HG03066 (cell line): ENCODE measurements at regions not wholly inside any gene's neighbourhood (a gene's known extent, or its start where the extent isn't known, plus 50 kb on each side); places are given as distances from the start of the nearest gene placed in this dataset.
"Not testable (repeated sequence)": the region's sequence is repeated elsewhere in the genome, so short reads cannot be mapped to it uniquely, and the experiment has no call there.

Experiments used
- ATAC-seq: cut with Tn5 transposase; IDR thresholded peaks from one replicate; pipeline ENCODE4 v1.9.1; 2021; ENCODE audit warnings: low read depth; ENCODE audit not compliant: unreplicated experiment

- ATAC-seq = no peak
These were observed 107.7 kb downstream of the SEPTIN7 start for GRCh38 chr7:35908331-35909216.

- ATAC-seq = no peak
These were observed 109.1 kb downstream of the SEPTIN7 start for GRCh38 chr7:35909870-35910357.

- ATAC-seq = not testable (repeated sequence)
These were observed 109.8 kb downstream of the SEPTIN7 start for GRCh38 chr7:35910621-35911020.

- not testable (repeated sequence) for ATAC-seq
These were observed 112.5 kb downstream of the SEPTIN7 start for GRCh38 chr7:35913350-35913749.

- ATAC-seq = not testable (repeated sequence)
These were observed 113.4 kb downstream of the SEPTIN7 start for GRCh38 chr7:35914214-35914613.

- not testable (repeated sequence) for ATAC-seq
These were observed 114.5 kb downstream of the SEPTIN7 start for GRCh38 chr7:35915247-35915955.

DNA sequence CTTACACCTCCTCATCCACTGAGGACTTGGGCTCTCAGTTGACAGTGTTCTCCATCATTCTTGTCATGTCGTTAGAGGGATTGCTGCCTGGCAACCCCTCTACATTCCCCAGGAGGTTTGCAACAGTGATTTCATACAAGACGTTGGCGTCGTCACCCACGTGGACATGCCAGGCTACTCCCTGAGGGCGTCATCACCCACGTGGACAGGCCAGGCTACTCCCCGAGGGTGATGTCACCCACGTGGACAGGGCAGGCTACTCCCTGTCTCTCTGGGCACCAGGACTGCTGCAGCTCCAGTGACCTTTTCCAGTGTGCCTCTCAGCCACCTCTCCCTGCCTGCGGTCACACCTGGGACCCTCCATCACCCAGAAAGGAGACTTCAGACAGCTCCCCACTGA, 117.4 kb downstream of the SEPTIN7 start:
- not testable (repeated sequence) for ATAC-seq

- ATAC-seq = peak; percentile 67
These were observed 118.8 kb downstream of the SEPTIN7 start for GRCh38 chr7:35919607-35920006.

- ATAC-seq = not testable (repeated sequence)
These were observed 120.5 kb downstream of the SEPTIN7 start for GRCh38 chr7:35921338-35921737.

DNA sequence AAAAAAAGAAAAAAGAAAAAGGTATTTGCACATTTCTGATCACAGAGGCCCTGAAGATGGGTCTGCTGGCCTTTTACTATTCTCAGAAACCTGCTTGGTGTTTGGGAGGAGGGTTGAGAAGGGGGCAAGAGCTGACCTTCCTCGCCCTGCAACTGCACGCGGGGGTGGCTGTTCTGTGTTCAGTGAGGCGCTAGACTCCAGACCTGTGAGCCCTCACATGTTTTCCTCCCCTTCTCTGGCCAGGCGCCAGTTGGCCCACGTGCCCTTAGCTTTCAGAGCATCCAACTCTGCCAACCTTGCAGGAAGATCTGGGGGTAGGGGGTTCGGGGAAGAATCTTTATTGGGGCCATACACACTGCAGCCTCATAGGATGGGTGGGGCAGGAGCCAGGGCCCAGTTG, 123.8 kb downstream of the SEPTIN7 start:
- ATAC-seq = not testable (repeated sequence)

DNA sequence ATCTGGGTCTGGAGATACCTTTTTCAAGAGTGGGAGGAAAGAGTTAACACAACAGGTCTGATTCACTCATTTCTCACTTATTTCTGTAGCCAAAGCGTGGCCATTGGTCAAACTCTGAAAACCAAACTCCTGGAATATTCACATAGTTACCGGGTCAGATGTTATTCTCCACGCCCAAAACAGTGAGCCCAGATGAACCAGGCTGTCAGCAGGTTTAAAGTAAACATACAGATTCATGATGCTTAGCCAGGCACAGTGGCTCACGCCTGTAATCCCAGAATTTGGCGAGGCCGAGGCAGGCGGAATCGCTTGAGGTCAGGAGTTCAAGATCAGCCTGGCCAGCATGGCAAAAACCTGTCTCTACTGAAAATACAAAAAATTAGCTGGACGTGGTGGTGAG, 126.1 kb downstream of the SEPTIN7 start:
- not testable (repeated sequence) for ATAC-seq

DNA sequence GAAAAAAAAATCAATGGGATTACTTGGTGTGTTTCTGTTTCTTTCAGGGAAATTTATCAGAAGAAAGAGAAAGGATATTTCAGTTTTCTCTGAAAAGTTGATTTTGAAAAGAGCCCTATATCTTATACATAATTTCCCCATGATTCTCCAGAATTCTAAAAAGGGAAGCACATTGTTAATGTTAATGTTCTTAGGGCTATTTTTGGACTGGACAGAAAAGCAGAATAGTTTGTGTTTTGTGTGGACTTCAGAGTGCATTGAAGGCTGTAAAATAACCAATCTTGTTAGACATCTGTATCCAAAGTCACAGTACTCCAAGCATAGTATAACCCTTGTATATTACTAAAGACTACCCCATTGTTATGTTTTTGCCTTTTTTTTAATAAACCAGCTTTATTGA, 130.3 kb downstream of the SEPTIN7 start:
- ATAC-seq = not testable (repeated sequence)

DNA sequence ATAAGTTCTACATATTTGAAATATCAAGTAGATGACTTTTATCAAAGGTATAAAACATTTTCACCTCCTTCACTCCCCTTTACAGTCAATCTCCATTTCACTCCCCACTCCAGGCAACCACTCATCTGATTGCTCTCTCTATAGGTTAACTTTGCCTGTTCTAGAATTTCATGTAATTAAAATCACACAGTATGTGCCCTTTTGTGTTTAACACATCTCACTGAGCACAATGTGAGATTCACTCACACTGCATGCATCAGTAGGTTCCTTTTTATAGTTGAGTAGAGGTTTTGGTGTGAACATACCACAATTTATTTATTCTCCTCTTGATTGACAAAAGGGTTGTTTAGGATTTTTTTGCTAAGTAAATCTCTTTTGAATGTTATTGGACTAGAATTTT, 130.7 kb downstream of the SEPTIN7 start:
- ATAC-seq = not testable (repeated sequence)

- not testable (repeated sequence) for ATAC-seq
These were observed 139.8 kb downstream of the SEPTIN7 start for GRCh38 chr7:35940695-35941094.

DNA sequence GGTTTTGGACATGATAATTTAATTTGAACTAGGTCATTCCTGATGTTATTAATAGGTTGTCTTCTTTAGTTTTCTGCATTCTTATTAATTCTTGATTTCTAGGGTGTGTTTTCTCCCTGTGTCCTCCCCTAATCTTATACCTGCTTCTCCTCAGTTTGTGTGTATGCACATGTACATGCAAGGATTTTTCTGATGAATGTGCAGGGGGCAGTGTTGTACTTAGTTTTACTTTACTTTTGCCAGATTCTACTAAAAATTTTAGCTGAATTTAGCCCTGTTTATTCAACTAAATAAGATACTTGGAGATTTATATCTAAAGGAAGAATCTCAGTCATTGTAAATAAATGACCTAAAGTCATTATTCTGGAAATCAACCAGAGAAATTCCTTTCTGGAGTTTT, 144.8 kb downstream of the SEPTIN7 start:
- ATAC-seq = not testable (repeated sequence)

DNA sequence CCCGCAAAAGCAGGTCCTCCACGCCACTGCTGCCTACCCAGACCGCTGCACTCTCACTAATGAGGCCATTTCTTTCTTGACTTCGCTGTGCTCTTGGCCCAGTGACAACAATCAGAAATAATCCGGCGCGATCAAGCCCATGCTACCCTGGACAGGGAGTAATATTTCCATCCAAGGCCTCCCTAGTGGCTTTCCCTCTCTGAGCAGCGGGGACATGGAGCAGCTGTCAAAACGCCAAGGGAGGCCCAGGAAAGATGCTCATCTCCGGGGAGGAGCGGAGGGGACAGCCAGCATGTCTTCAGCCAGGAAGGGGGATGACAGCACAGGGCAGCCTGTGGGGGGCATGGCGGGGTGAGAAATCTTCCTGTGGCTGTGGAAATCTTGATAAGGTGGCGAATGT, 154.9 kb downstream of the SEPTIN7 start:
- not testable (repeated sequence) for ATAC-seq

- not testable (repeated sequence) for ATAC-seq
These were observed 156.1 kb downstream of the SEPTIN7 start for GRCh38 chr7:35956988-35957387.

- not testable (repeated sequence) for ATAC-seq
These were observed 160.4 kb downstream of the SEPTIN7 start for GRCh38 chr7:35961260-35961659.

DNA sequence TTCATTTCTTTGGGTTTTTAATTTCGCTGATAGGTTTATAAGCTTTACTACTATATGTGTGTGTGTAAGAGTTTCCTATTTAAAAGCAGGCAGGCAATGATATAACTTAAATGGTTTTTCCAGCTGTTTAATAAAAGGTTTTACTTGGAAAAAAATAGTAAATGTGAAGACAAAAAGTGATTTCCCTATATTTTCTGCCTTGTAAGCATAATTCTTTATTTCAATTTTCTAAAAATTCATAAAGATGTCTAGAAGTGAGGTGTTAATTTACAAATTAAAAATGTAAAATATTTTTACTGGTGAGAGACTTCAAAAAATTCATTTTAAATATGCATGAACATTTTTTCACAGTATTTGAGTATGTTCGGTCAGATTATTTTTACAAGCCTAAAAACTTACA, 161.8 kb downstream of the SEPTIN7 start:
- ATAC-seq = not testable (repeated sequence)

GRCh38 chr7:35967366-35968139, 166.7 kb downstream of the SEPTIN7 start:
- ATAC-seq = no peak
